ENCODE measurements at regions not wholly inside any gene's neighbourhood (a gene's known extent, or its start where the extent isn't known, plus 50 kb on each side); places are given as distances from the start of the nearest gene placed in this dataset.

DNA sequence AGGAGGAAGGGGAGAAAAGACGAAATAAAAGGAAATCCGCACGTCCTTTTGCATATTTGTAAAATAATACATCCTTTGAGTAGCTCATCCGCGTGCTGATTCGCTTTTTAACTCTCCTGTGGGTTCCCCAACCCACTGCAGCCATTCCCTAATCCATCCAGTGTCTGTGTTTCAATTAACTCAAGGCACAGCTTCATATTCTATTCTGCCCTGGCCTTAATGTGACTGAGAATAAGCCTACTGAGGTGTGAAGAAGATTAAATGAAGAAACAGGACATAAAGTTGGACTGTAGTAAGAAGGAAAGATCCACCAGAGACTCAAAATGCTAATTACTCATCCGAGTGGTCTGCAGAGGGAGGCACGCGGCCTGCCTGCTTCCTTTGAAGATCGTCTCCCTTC lies 161.4 kb upstream of the SH3BP4 start:
- Histone ChIP-seq H3K9me3 (ENCODE audit: insufficient read depth, low read length) (no peaks in the 10 kb centered on the region), H3K9ac (ENCODE audit: insufficient read length, low read depth) (no peak overlapping the region), H3K4me1 (ENCODE audit: insufficient read depth, insufficient read length) (peaks cover 3% of the 10 kb centered on the region), H3K27me3 (ENCODE audit: insufficient read depth, insufficient read length) (no peaks in the 10 kb centered on the region), H3K36me3 (ENCODE audit: insufficient read depth, insufficient read length, low read length) (no peaks in the 10 kb centered on the region), H3K4me3 (ENCODE audit: insufficient read length, low read depth) (no peak overlapping the region)
- TF ChIP-seq YY1 (IDR thresholded peaks at IDR 0.05; ENCODE audit: insufficient read depth, insufficient read length) (no peak), ZNF274 (IDR thresholded peaks at IDR 0.05; ENCODE audit: low read depth, low read length) (no peak), SUZ12 (IDR thresholded peaks at IDR 0.05; ENCODE audit: extremely low read depth, insufficient read depth, insufficient read length) (no peak)
- DNase-seq (ENCODE audit: low read depth, low spot score), result no peak

DNA sequence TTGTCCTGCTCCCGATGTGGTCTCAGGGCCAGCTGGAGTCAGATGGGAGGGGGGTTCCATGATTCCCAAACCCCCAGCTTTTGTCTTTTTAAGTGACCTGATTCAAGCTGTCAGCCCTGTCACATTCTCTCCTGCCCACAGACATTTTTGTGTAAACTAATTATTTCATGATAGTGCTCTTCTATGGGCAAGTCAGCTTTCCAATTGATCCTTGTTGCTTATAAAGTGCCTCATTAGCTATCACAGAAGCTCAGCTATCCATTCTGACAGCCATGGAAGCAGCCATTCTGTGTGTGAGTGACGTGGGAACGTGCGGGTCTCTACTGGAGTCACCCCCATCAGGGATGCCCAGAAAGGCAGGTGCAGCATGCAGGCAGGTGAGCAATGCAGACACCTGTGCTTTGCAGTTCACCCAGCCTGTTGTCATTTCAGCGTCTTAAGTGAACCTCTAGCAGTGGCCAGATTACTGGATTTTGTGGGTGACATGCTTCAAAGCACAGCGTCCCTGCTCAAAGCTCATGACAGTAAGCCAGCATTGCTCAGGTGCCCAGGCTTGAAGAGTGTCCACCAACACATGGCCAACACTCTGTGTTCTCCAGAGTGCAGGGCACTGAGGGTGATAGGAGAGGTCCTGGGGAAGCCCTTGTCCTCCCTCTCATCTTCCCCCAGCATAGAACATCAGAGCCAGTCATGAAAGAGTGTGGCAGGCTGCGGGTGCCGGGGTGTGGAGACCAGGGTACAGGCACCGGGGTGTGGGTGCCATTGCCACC lies 162.1 kb upstream of the SH3BP4 start:
- TF ChIP-seq YY1 (IDR thresholded peaks at IDR 0.05; ENCODE audit: insufficient read depth, insufficient read length) (no peak), SUZ12 (IDR thresholded peaks at IDR 0.05; ENCODE audit: extremely low read depth, insufficient read depth, insufficient read length) (no peak), ZNF274 (IDR thresholded peaks at IDR 0.05; ENCODE audit: low read depth, low read length) (no peak)
- H3K4me1 ChIP-seq (ENCODE audit: insufficient read depth, insufficient read length), result peaks cover 3% of the 10 kb centered on the region
- no peaks in the 10 kb centered on the region for H3K36me3 ChIP-seq (ENCODE audit: insufficient read depth, insufficient read length, low read length)
- H3K27me3 ChIP-seq (ENCODE audit: insufficient read depth, insufficient read length), result no peaks in the 10 kb centered on the region
- no peak overlapping the region for H3K9ac ChIP-seq (ENCODE audit: insufficient read length, low read depth)
- no peak overlapping the region for H3K4me3 ChIP-seq (ENCODE audit: insufficient read length, low read depth)
- no peak for DNase-seq (ENCODE audit: low read depth, low spot score)
- H3K9me3 ChIP-seq (ENCODE audit: insufficient read depth, low read length), result no peaks in the 10 kb centered on the region

DNA sequence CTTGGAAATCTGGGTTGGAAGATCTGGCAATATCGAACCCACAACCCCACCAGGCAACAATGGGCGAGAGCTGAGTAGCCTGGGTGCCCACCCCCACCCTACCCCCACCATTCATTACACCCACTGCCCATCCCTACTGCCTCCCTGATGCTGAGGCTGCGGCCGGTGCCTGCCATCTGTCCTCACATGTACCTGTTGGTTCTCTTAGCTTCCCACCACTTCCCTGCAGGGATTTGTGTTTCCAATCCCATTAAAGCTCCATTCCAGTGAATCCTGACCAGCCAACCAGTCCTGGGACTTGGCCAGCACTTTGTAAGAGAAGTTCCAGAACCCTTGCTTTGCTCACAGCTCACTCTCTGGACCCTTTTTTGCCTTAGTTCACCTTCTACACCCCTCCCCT lies 163.0 kb upstream of the SH3BP4 start:
- DNase-seq (ENCODE audit: low read depth, low spot score), result no peak
- no peak for TF ChIP-seq YY1 (IDR thresholded peaks at IDR 0.05; ENCODE audit: insufficient read depth, insufficient read length)
- no peak for TF ChIP-seq ZNF274 (IDR thresholded peaks at IDR 0.05; ENCODE audit: low read depth, low read length)
- no peak for TF ChIP-seq SUZ12 (IDR thresholded peaks at IDR 0.05; ENCODE audit: extremely low read depth, insufficient read depth, insufficient read length)

DNA sequence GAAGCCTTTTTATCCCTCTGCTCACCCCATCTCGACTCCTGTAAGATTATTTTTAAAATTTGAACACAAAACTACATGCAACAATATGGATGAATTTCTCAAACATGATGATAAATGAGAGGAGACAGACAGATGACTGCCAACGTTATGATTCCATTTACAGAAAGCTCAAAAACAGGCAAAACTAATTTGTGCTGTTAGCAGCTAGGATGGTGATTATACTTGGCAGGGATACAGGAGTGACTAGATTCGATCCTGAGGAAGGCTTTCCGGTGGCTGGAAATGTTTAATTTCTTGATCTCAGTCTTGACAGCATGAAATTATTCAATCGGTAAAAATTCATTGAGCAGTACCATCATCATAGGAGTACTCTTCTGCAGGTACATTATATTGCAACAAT lies 163.4 kb upstream of the SH3BP4 start:
- H3K4me3 ChIP-seq (ENCODE audit: insufficient read length, low read depth), result no peak overlapping the region
- H3K4me1 ChIP-seq (ENCODE audit: insufficient read depth, insufficient read length), result peaks cover 3% of the 10 kb centered on the region
- H3K27me3 ChIP-seq (ENCODE audit: insufficient read depth, insufficient read length), result no peaks in the 10 kb centered on the region
- TF ChIP-seq YY1 (IDR thresholded peaks at IDR 0.05; ENCODE audit: insufficient read depth, insufficient read length), result no peak
- no peak for TF ChIP-seq ZNF274 (IDR thresholded peaks at IDR 0.05; ENCODE audit: low read depth, low read length)
- no peak for TF ChIP-seq SUZ12 (IDR thresholded peaks at IDR 0.05; ENCODE audit: extremely low read depth, insufficient read depth, insufficient read length)
- H3K9ac ChIP-seq (ENCODE audit: insufficient read length, low read depth), result no peak overlapping the region
- peaks cover 6% of the 10 kb centered on the region for H3K9me3 ChIP-seq (ENCODE audit: insufficient read depth, low read length)
- no peak for DNase-seq (ENCODE audit: low read depth, low spot score)
- H3K36me3 ChIP-seq (ENCODE audit: insufficient read depth, insufficient read length, low read length), result no peaks in the 10 kb centered on the region

More for the DNA sequence above, 163.0 kb upstream of the SH3BP4 start:
- H3K27me3 ChIP-seq (ENCODE audit: insufficient read depth, insufficient read length), result no peaks in the 10 kb centered on the region
- no peak overlapping the region for H3K9ac ChIP-seq (ENCODE audit: insufficient read length, low read depth)
- no peaks in the 10 kb centered on the region for H3K36me3 ChIP-seq (ENCODE audit: insufficient read depth, insufficient read length, low read length)
- peaks cover 3% of the 10 kb centered on the region for H3K4me1 ChIP-seq (ENCODE audit: insufficient read depth, insufficient read length)
- peaks cover 1% of the 10 kb centered on the region; the same call in 1 of the 2 replicates for H3K9me3 ChIP-seq (ENCODE audit: insufficient read depth, low read length)
- no peak overlapping the region for H3K4me3 ChIP-seq (ENCODE audit: insufficient read length, low read depth)

DNA sequence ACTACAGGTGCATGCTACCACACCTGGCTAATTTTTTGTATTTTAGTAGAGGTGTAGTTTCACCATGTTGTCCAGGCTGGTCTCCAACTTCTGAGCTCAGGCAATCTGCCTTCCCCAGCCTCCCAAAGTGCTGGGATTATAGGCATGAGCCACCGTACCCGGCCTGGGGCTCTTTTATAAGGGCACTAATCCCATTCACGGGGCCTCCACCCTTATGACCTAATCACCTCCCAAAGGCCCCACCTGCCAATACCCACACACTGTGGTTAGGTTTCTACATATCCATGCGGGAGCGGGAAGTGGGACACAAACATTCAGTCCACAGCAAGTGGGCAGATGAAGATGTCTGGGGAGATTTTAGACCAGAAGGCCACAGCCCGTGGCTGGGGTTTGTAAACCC lies 164.7 kb upstream of the SH3BP4 start:
- no peaks in the 10 kb centered on the region for H3K27me3 ChIP-seq (ENCODE audit: insufficient read depth, insufficient read length)
- TF ChIP-seq YY1 (IDR thresholded peaks at IDR 0.05; ENCODE audit: insufficient read depth, insufficient read length) (no peak), SUZ12 (IDR thresholded peaks at IDR 0.05; ENCODE audit: extremely low read depth, insufficient read depth, insufficient read length) (no peak), ZNF274 (IDR thresholded peaks at IDR 0.05; ENCODE audit: low read depth, low read length) (no peak)
- no peaks in the 10 kb centered on the region for H3K36me3 ChIP-seq (ENCODE audit: insufficient read depth, insufficient read length, low read length)
- H3K9me3 ChIP-seq (ENCODE audit: insufficient read depth, low read length), result peaks cover 15% of the 10 kb centered on the region
- no peak overlapping the region for H3K4me3 ChIP-seq (ENCODE audit: insufficient read length, low read depth)
- H3K9ac ChIP-seq (ENCODE audit: insufficient read length, low read depth), result no peak overlapping the region
- no peaks in the 10 kb centered on the region for H3K4me1 ChIP-seq (ENCODE audit: insufficient read depth, insufficient read length)
- DNase-seq (ENCODE audit: low read depth, low spot score), result no peak

DNA sequence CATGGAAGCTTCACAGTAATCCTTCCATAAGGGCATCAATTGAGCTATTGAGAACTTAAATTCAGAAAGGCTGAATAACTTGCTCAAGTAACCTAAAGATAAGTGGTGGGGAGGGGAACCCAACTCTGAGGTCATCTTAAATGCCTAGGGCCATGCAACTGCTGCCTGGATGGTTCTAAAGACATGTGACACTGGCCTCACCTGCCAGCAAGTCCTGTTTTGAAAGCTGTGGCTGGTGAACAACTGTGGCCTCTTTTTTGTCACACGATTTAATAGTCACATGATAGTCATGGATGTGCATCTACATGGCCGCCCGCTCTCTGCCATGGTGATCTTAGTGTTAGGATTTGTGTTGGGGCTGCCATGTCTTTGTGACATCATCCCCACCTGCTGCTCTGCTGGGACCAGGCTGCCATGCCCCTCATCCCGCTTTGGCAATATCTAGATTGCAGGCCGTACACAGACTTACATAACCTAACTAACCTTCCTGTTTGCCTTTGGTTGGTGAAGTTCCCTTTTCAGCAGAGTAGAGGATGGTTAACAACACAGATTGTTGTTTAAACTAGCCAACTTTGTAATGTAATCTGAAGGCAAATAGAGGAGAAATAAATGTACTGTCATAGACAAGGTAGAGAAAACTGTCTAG lies 177.9 kb upstream of the SH3BP4 start:
- H3K4me3 ChIP-seq (ENCODE audit: insufficient read length, low read depth), result no peak overlapping the region
- no peaks in the 10 kb centered on the region for H3K27me3 ChIP-seq (ENCODE audit: insufficient read depth, insufficient read length)
- DNase-seq (ENCODE audit: low read depth, low spot score), result no peak
- H3K9ac ChIP-seq (ENCODE audit: insufficient read length, low read depth), result no peak overlapping the region
- H3K4me1 ChIP-seq (ENCODE audit: insufficient read depth, insufficient read length), result peaks cover 13% of the 10 kb centered on the region
- TF ChIP-seq YY1 (IDR thresholded peaks at IDR 0.05; ENCODE audit: insufficient read depth, insufficient read length) (no peak), ZNF274 (IDR thresholded peaks at IDR 0.05; ENCODE audit: low read depth, low read length) (no peak), SUZ12 (IDR thresholded peaks at IDR 0.05; ENCODE audit: extremely low read depth, insufficient read depth, insufficient read length) (no peak)
- H3K9me3 ChIP-seq (ENCODE audit: insufficient read depth, low read length), result peaks cover 10% of the 10 kb centered on the region; the same call in 1 of the 2 replicates
- H3K36me3 ChIP-seq (ENCODE audit: insufficient read depth, insufficient read length, low read length), result no peaks in the 10 kb centered on the region

DNA sequence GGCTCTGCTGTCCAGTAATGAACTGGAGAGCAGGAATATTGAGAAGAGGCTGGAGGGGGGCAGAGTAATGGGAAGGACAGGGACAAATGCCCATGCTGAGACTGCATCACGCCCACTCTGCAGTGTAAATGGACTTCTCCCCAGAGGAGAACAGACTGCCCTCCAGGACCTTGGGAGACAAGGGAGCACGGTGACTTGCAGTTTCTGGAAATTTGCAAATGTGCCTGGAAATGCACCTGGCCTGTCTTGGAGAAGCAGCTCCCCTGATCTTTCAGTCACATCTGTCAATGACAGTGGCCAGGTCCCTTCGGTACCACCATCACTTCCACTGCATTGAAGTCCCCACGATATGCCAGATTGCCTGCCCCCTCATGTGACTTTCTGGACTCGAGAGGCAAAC lies 178.7 kb upstream of the SH3BP4 start:
- Histone ChIP-seq H3K27me3 (ENCODE audit: insufficient read depth, insufficient read length) (no peaks in the 10 kb centered on the region), H3K4me1 (ENCODE audit: insufficient read depth, insufficient read length) (peaks cover 13% of the 10 kb centered on the region), H3K4me3 (ENCODE audit: insufficient read length, low read depth) (no peak overlapping the region), H3K9ac (ENCODE audit: insufficient read length, low read depth) (no peak overlapping the region), H3K36me3 (ENCODE audit: insufficient read depth, insufficient read length, low read length) (no peaks in the 10 kb centered on the region), H3K9me3 (ENCODE audit: insufficient read depth, low read length) (peaks cover 10% of the 10 kb centered on the region; the same call in 1 of the 2 replicates)
- no peak for DNase-seq (ENCODE audit: low read depth, low spot score)
- TF ChIP-seq SUZ12 (IDR thresholded peaks at IDR 0.05; ENCODE audit: extremely low read depth, insufficient read depth, insufficient read length) (no peak), ZNF274 (IDR thresholded peaks at IDR 0.05; ENCODE audit: low read depth, low read length) (no peak), YY1 (IDR thresholded peaks at IDR 0.05; ENCODE audit: insufficient read depth, insufficient read length) (no peak)

Measured in NT2/D1 (cell line).